Neuronal stem cell (in vitro differentiated cells): ENCODE measurements at regions not wholly inside any gene's neighbourhood (a gene's known extent, or its start where the extent isn't known, plus 50 kb on each side); places are given as distances from the start of the nearest gene placed in this dataset.
A peak's percentile ranks its signal among the peaks of the same experiment; 100 is the strongest.

Source experiments
- DNase-seq: peaks from one replicate; pipeline ENCODE4 v3.0.0-alpha.2; 2013; ENCODE audit warnings: low spot score
- H2AFZ ChIP-seq: one replicate; pipeline ENCODE4 v1.6.1; 2013; ENCODE audit warnings: mild to moderate bottlenecking, low read length, inconsistent platforms
- H2AK5ac ChIP-seq: 2 replicates; pipeline ENCODE4 v1.6.1; 2013; ENCODE audit warnings: low read depth, mild to moderate bottlenecking, inconsistent platforms, low read length, moderate library complexity, mixed read lengths
- H2BK120ac ChIP-seq: 2 replicates; pipeline ENCODE4 v1.6.1; 2013; ENCODE audit warnings: low read depth, mild to moderate bottlenecking, inconsistent platforms, low read length, moderate library complexity, mixed read lengths
- H2BK12ac ChIP-seq: one replicate; pipeline ENCODE4 v1.6.1; 2013; ENCODE audit warnings: low read length, inconsistent platforms
- H2BK15ac ChIP-seq: 2 replicates; pipeline ENCODE4 v1.6.1; 2013; ENCODE audit warnings: mild to moderate bottlenecking, low read length, inconsistent platforms, mixed read lengths
- H2BK5ac ChIP-seq: one replicate; pipeline ENCODE4 v1.6.1; 2013; ENCODE audit warnings: inconsistent platforms, mild to moderate bottlenecking, low read length, moderate library complexity
- H3K14ac ChIP-seq: one replicate; pipeline ENCODE4 v1.6.1; 2013; ENCODE audit warnings: low read length, inconsistent platforms
- H3K18ac ChIP-seq: 2 replicates; pipeline ENCODE4 v1.6.1; 2013; ENCODE audit warnings: low read length, inconsistent platforms
- H3K23ac ChIP-seq: 2 replicates; pipeline ENCODE4 v1.6.1; 2013; ENCODE audit warnings: low read depth, mild to moderate bottlenecking, mixed read lengths, low read length, inconsistent platforms; ENCODE audit not compliant: poor library complexity
- H3K27ac ChIP-seq: replicated peaks from 3 replicates; pipeline ENCODE4 v1.5.1; 2013; ENCODE audit warnings: low read length, inconsistent platforms
- H3K27me3 ChIP-seq, 3 experiments: 2 replicates each; pipeline ENCODE4 v1.6.1; 2013; ENCODE audit warnings: low read length in 3 of 3, mild to moderate bottlenecking in 2 of 3, inconsistent platforms in 1 of 3, low read depth in 1 of 3, mixed read lengths in 1 of 3, moderate library complexity in 1 of 3; ENCODE audit not compliant: control insufficient read depth in 3 of 3, insufficient read depth in 3 of 3
- H3K36me3 ChIP-seq, 2 donors: replicated peaks in 1 of 2; 2 replicates each; pipeline ENCODE4 v1.6.1; 2013; ENCODE audit warnings: low read length in 2 of 2; ENCODE audit not compliant: control insufficient read depth in 2 of 2, insufficient read depth in 2 of 2
- H3K4ac ChIP-seq: 2 replicates; pipeline ENCODE4 v1.6.1; 2013; ENCODE audit warnings: inconsistent platforms, mild to moderate bottlenecking, low read length, moderate library complexity
- H3K4me1 ChIP-seq, 2 donors: 1 replicate in 1 of 2; 2 replicates in 1 of 2; pipeline ENCODE4 v1.6.1; 2013; ENCODE audit warnings: low read length in 2 of 2, low read depth in 1 of 2; ENCODE audit not compliant: control insufficient read depth in 2 of 2, insufficient read depth in 1 of 2
- H3K4me2 ChIP-seq: one replicate; pipeline ENCODE4 v1.6.1; 2013; ENCODE audit warnings: mild to moderate bottlenecking, low read length, inconsistent platforms; ENCODE audit not compliant: insufficient read depth, poor library complexity, severe bottlenecking
- H3K4me3 ChIP-seq, 2 donors: 2 replicates each; pipeline ENCODE4 v1.5.1; 2013; ENCODE audit warnings: low read length in 2 of 2, mild to moderate bottlenecking in 2 of 2, inconsistent platforms in 1 of 2, moderate library complexity in 1 of 2
- H3K79me1 ChIP-seq: one replicate; pipeline ENCODE4 v1.6.1; 2013; ENCODE audit warnings: low read depth, mild to moderate bottlenecking, inconsistent platforms, low read length, moderate library complexity
- H3K9ac ChIP-seq: one replicate; pipeline ENCODE4 v1.6.1; 2013; ENCODE audit warnings: mild to moderate bottlenecking, low read depth, low read length, inconsistent platforms; ENCODE audit not compliant: poor library complexity
- H3K9me3 ChIP-seq, 2 donors: replicated peaks in 1 of 2; 2 replicates each; pipeline versions ENCODE3 to v1.6.1; 2013; ENCODE audit warnings: low read length in 2 of 2, mild to moderate bottlenecking in 2 of 2, inconsistent platforms in 1 of 2, low read depth in 1 of 2, mixed read lengths in 1 of 2, moderate library complexity in 1 of 2; ENCODE audit not compliant: control insufficient read depth in 2 of 2, insufficient read depth in 1 of 2
- H4K8ac ChIP-seq: one replicate; pipeline ENCODE4 v1.6.1; 2013; ENCODE audit warnings: low read depth, mild to moderate bottlenecking, inconsistent platforms, low read length, moderate library complexity
- H4K91ac ChIP-seq: one replicate; pipeline ENCODE4 v1.6.1; 2013; ENCODE audit warnings: low read length, low read depth, mild to moderate bottlenecking, inconsistent platforms; ENCODE audit not compliant: poor library complexity
- WGBS, 2 donors: extraction: QIAGEN DNeasy Blood & Tissue Kit; methylation state at CpG; one replicate each; pipeline ENCODE4 v1.1.7; 2013; ENCODE audit warnings: missing lambda C conversion rate in 2 of 2, mixed read lengths in 1 of 2; ENCODE audit not compliant: insufficient read length in 2 of 2, insufficient replicate concordance in 1 of 2; ENCODE audit errors: extremely low coverage in 2 of 2; 5-methylcytosine and 5-hydroxymethylcytosine counted together

- no CpG with 5 or more reads among the region's 2 CpGs for WGBS, 2 donors
- no peak overlapping the region for H3K27ac ChIP-seq
- H4K91ac ChIP-seq, result no peak overlapping the region
- H3K79me1 ChIP-seq, result no peaks in the 10 kb centered on the region
- H2BK15ac ChIP-seq, result no peak overlapping the region
- no peak overlapping the region for H3K18ac ChIP-seq
- no peak overlapping the region for H3K23ac ChIP-seq
- no peak overlapping the region for H3K4me2 ChIP-seq
- H2BK120ac ChIP-seq, result no peak overlapping the region
- no peaks in the 10 kb centered on the region for H3K27me3 ChIP-seq
- no peak overlapping the region for H3K14ac ChIP-seq
- peaks cover 29 to 66% of the 10 kb centered on the region in 2 donors for H3K4me1 ChIP-seq
- no peak for DNase-seq
- no peak overlapping the region for H4K8ac ChIP-seq
- H3K4ac ChIP-seq, result no peak overlapping the region
- no peak overlapping the region for H3K9ac ChIP-seq
- H2AK5ac ChIP-seq, result no peak overlapping the region
- H3K9me3 ChIP-seq, result no peaks in the 10 kb centered on the region
- no peak overlapping the region for H2BK5ac ChIP-seq
- H3K36me3 ChIP-seq, result no peaks in the 10 kb centered on the region
- H2BK12ac ChIP-seq, result no peak overlapping the region
- H3K4me3 ChIP-seq, result no peak overlapping the region
- no peak overlapping the region for H2AFZ ChIP-seq
These were observed 199.2 kb upstream of the POU3F2 start for GRCh38 chr6:98635191-98635590.

GRCh38 chr6:98636941-98637340 lies 197.4 kb upstream of the POU3F2 start:
- Histone ChIP-seq H3K9ac (no peak overlapping the region), H3K36me3 (no peaks in the 10 kb centered on the region), H3K18ac (no peak overlapping the region), H2BK15ac (no peak overlapping the region), H3K9me3 (no peaks in the 10 kb centered on the region), H3K4me1 (peaks cover 31 to 76% of the 10 kb centered on the region in 2 donors), H3K79me1 (no peaks in the 10 kb centered on the region), H3K4ac (no peak overlapping the region), H3K4me2 (no peak overlapping the region), H3K27me3 (no peaks in the 10 kb centered on the region), H3K4me3 (no peak overlapping the region), H2AFZ (no peak overlapping the region), H2BK120ac (no peak overlapping the region), H4K91ac (no peak overlapping the region), H3K23ac (no peak overlapping the region), H3K14ac (no peak overlapping the region), H2AK5ac (no peak overlapping the region), H4K8ac (no peak overlapping the region), H3K27ac (peak overlapping the region; percentile 42), H2BK12ac (no peak overlapping the region), H2BK5ac (no peak overlapping the region)
- no peak for DNase-seq
- no CpG with 5 or more reads among the region's 1 CpG for WGBS, 2 donors

GRCh38 chr6:98639089-98639635 lies 195.2 kb upstream of the POU3F2 start:
- H3K4ac ChIP-seq, result no peak overlapping the region
- H2AFZ ChIP-seq, result no peak overlapping the region
- H2BK120ac ChIP-seq, result no peak overlapping the region
- no peaks in the 10 kb centered on the region for H3K79me1 ChIP-seq
- H3K9me3 ChIP-seq, result no peaks in the 10 kb centered on the region
- no peak overlapping the region for H3K9ac ChIP-seq
- DNase-seq, result no peak
- H3K14ac ChIP-seq, result no peak overlapping the region
- H3K27me3 ChIP-seq, result no peaks in the 10 kb centered on the region
- no peak overlapping the region for H4K8ac ChIP-seq
- no peak overlapping the region for H3K18ac ChIP-seq
- H3K36me3 ChIP-seq, result no peaks in the 10 kb centered on the region
- H2AK5ac ChIP-seq, result no peak overlapping the region
- no peak overlapping the region for H4K91ac ChIP-seq
- H3K4me1 ChIP-seq, result peaks cover 30 to 70% of the 10 kb centered on the region in 2 donors
- WGBS, 2 donors, result no CpG with 5 or more reads among the region's 5 CpGs
- H3K23ac ChIP-seq, result no peak overlapping the region
- H3K4me2 ChIP-seq, result no peak overlapping the region
- no peak overlapping the region for H3K4me3 ChIP-seq
- H2BK12ac ChIP-seq, result no peak overlapping the region
- no peak overlapping the region for H2BK5ac ChIP-seq
- H3K27ac ChIP-seq, result peak overlapping the region; percentile 73
- no peak overlapping the region for H2BK15ac ChIP-seq

GRCh38 chr6:98640366-98640765 lies 194.0 kb upstream of the POU3F2 start:
- Histone ChIP-seq H2BK15ac (no peak overlapping the region), H3K4me2 (no peak overlapping the region), H3K9me3 (no peaks in the 10 kb centered on the region), H3K27me3 (no peaks in the 10 kb centered on the region), H3K23ac (no peak overlapping the region), H3K14ac (no peak overlapping the region), H2BK120ac (no peak overlapping the region), H3K18ac (peak overlapping the region; percentile 83), H2AFZ (no peak overlapping the region), H4K91ac (no peak overlapping the region), H3K4me3 (no peak overlapping the region), H4K8ac (no peak overlapping the region), H3K36me3 (no peaks in the 10 kb centered on the region), H2AK5ac (no peak overlapping the region), H3K79me1 (no peaks in the 10 kb centered on the region), H2BK5ac (no peak overlapping the region), H3K4ac (no peak overlapping the region), H3K27ac (peak overlapping the region; percentile 89), H3K9ac (no peak overlapping the region), H3K4me1 (peaks cover 25 to 74% of the 10 kb centered on the region in 2 donors), H2BK12ac (no peak overlapping the region)
- WGBS, 2 donors, result no CpG with 5 or more reads among the region's 5 CpGs
- DNase-seq, result no peak
